OCI-LY3 (cell line): ENCODE measurements at regions not wholly inside any gene's neighbourhood (a gene's known extent, or its start where the extent isn't known, plus 50 kb on each side); places are given as distances from the start of the nearest gene placed in this dataset.

Source experiments
- EZH2phosphoT487 ChIP-seq: fragments of 200-600 bp; shearing (Covaris generic); IDR thresholded peaks from 2 replicates; pipeline ENCODE4 v1.6.1; 2018; ENCODE audit warnings: antibody characterized with exemption, mixed run types, low read depth
- TF ChIP-seq, protein P1 (sequence below): fragments of 200-600, 300-600 bp; sonication (generic); IDR thresholded peaks from 2 replicates; pipeline ENCODE4 v1.5.1; 2014; ENCODE audit warnings: antibody characterized with exemption, low read length, low read depth

DNA sequence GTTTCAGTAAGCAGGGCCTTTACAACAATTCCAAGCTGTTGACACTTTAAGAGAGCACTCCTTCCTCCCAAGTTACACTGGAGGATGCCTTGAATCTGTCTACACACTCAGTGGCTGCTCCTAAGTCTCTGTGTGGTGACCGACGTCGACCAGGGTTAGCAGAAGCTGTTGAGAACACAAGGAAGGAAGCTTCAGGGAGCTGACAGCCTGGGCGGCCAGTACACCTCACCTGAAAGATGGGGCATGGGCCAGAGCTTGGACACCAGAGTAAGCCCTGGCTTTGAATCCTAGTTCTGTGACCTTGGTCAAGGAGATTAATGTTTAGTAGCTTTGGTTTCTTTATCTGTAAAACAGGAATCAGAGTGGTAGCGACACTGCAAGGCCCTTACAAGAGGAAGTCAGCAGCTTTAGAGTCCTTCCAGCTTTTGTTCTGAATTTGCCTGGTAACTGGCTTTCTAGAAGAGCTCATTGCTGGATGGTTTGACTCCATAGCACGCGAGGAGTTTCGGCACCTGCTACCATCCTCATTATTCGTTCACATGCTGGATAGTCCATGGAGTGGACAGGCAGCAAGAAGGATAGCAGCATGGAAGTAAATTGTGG is 214.2 kb downstream of the FGF9 start:
- TF ChIP-seq, protein P1, sequence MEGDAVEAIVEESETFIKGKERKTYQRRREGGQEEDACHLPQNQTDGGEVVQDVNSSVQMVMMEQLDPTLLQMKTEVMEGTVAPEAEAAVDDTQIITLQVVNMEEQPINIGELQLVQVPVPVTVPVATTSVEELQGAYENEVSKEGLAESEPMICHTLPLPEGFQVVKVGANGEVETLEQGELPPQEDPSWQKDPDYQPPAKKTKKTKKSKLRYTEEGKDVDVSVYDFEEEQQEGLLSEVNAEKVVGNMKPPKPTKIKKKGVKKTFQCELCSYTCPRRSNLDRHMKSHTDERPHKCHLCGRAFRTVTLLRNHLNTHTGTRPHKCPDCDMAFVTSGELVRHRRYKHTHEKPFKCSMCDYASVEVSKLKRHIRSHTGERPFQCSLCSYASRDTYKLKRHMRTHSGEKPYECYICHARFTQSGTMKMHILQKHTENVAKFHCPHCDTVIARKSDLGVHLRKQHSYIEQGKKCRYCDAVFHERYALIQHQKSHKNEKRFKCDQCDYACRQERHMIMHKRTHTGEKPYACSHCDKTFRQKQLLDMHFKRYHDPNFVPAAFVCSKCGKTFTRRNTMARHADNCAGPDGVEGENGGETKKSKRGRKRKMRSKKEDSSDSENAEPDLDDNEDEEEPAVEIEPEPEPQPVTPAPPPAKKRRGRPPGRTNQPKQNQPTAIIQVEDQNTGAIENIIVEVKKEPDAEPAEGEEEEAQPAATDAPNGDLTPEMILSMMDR: no peak
- no peak for TF ChIP-seq EZH2phosphoT487
